ENCODE measurements at regions not wholly inside any gene's neighbourhood (a gene's known extent, or its start where the extent isn't known, plus 50 kb on each side); places are given as distances from the start of the nearest gene placed in this dataset.

DNA sequence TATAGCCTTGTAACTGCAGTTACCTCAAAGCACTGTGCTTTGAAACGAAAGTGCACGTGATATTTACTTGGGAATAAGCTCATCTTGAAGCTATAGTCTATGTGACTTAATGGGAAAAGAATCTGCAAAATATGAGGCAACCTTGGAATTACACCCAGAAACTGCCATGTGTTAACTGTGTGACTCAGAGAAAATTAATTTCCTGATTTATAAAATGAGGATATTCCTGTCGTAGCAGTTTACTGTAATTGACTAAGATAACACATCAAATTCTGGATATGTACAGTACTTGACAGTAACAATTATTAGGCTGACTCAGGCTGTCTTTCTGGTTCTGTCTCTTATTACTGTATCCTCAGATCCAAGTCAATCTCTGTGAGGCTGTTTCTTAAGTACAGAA is 1079.9 kb upstream of the ACO1 start (continued):
- TF ChIP-seq SP1 (IDR thresholded peaks at IDR 0.05; ENCODE audit: low read depth): peak; percentile 32; the same call in 1 of the 2 replicates
- TF ChIP-seq POLR2A (IDR thresholded peaks at IDR 0.05; ENCODE audit: borderline replicate concordance, extremely low read depth, insufficient read depth, insufficient read length): no peak

DNA sequence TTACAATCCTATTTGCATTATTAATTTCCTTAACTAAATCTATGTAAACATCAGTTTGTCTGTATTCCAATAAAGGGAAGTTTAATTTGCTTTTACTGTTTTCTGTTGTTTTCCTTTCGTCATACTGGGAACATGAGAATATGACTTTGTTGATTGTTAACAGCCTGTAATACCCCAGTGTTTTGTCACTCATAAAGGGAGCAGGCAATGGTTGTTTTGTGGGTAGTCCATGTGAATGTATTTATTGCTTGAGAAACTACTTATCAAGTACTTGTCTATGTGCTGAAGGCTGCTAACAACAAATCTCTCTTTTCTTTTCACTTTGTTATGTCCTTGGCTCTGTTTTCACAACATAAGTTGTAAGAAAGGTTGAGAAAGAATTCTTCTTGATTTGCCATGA is 1070.2 kb upstream of the ACO1 start:
- no peak overlapping the region for H3K9ac ChIP-seq (ENCODE audit: low read length)
- DNase-seq (ENCODE audit: low read depth, low spot score): no peak
- H3K9me2 ChIP-seq (ENCODE audit: insufficient read depth): no peaks in the 10 kb centered on the region
- no peaks in the 10 kb centered on the region for H3K4me1 ChIP-seq (ENCODE audit: control insufficient read depth in 1 of 2, insufficient read depth in 2 of 2, low read length in 2 of 2)
- ChIA-PET RAD21 (ENCODE audit: low non-redundant PET in 1 of 2, low total read pairs in 2 of 2, uncharacterized antibody in 2 of 2, unreplicated experiment in 2 of 2) (no interaction called here), POLR2A (no interaction called here), CTCF (no interaction called here)
- no TSS peak for BruUV-seq (replicated peaks)
- TF ChIP-seq RAD21 (IDR thresholded peaks at IDR 0.05; ENCODE audit: low read depth) (no peak), ELF1 (IDR thresholded peaks at IDR 0.05; ENCODE audit: borderline replicate concordance, low read depth) (no peak), EZH2 (IDR thresholded peaks at IDR 0.05) (no peak), EZH2phosphoT487 (IDR thresholded peaks at IDR 0.05; ENCODE audit: borderline replicate concordance) (no peak), TCF7L2 (IDR thresholded peaks at IDR 0.05; ENCODE audit: borderline replicate concordance, extremely low read depth, insufficient read depth, insufficient read length) (no peak), EGR1 (IDR thresholded peaks at IDR 0.05; ENCODE audit: low read depth) (no peak), SP1 (IDR thresholded peaks at IDR 0.05; ENCODE audit: low read depth) (no peak), SIN3A (IDR thresholded peaks at IDR 0.05; ENCODE audit: low read depth) (no peak), YY1 (IDR thresholded peaks at IDR 0.05; ENCODE audit: extremely low read depth, insufficient replicate concordance, low read depth, low read length) (no peak), POLR2AphosphoS5 (IDR thresholded peaks at IDR 0.05; ENCODE audit: low read depth, low read length) (no peak), SRF (IDR thresholded peaks at IDR 0.05; ENCODE audit: low read depth) (no peak), ZNF274 (IDR thresholded peaks at IDR 0.05; ENCODE audit: low read depth, low read length) (no peak), FOSL1 (IDR thresholded peaks at IDR 0.05; ENCODE audit: low read depth) (no peak)
- TF ChIP-seq, protein P1, sequence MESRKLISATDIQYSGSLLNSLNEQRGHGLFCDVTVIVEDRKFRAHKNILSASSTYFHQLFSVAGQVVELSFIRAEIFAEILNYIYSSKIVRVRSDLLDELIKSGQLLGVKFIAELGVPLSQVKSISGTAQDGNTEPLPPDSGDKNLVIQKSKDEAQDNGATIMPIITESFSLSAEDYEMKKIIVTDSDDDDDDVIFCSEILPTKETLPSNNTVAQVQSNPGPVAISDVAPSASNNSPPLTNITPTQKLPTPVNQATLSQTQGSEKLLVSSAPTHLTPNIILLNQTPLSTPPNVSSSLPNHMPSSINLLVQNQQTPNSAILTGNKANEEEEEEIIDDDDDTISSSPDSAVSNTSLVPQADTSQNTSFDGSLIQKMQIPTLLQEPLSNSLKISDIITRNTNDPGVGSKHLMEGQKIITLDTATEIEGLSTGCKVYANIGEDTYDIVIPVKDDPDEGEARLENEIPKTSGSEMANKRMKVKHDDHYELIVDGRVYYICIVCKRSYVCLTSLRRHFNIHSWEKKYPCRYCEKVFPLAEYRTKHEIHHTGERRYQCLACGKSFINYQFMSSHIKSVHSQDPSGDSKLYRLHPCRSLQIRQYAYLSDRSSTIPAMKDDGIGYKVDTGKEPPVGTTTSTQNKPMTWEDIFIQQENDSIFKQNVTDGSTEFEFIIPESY (IDR thresholded peaks at IDR 0.05; ENCODE audit: extremely low read depth, insufficient replicate concordance, low read length): no peak
- TF ChIP-seq, protein P2, sequence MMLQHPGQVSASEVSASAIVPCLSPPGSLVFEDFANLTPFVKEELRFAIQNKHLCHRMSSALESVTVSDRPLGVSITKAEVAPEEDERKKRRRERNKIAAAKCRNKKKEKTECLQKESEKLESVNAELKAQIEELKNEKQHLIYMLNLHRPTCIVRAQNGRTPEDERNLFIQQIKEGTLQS (IDR thresholded peaks at IDR 0.05): no peak
- TF ChIP-seq, protein P3, sequence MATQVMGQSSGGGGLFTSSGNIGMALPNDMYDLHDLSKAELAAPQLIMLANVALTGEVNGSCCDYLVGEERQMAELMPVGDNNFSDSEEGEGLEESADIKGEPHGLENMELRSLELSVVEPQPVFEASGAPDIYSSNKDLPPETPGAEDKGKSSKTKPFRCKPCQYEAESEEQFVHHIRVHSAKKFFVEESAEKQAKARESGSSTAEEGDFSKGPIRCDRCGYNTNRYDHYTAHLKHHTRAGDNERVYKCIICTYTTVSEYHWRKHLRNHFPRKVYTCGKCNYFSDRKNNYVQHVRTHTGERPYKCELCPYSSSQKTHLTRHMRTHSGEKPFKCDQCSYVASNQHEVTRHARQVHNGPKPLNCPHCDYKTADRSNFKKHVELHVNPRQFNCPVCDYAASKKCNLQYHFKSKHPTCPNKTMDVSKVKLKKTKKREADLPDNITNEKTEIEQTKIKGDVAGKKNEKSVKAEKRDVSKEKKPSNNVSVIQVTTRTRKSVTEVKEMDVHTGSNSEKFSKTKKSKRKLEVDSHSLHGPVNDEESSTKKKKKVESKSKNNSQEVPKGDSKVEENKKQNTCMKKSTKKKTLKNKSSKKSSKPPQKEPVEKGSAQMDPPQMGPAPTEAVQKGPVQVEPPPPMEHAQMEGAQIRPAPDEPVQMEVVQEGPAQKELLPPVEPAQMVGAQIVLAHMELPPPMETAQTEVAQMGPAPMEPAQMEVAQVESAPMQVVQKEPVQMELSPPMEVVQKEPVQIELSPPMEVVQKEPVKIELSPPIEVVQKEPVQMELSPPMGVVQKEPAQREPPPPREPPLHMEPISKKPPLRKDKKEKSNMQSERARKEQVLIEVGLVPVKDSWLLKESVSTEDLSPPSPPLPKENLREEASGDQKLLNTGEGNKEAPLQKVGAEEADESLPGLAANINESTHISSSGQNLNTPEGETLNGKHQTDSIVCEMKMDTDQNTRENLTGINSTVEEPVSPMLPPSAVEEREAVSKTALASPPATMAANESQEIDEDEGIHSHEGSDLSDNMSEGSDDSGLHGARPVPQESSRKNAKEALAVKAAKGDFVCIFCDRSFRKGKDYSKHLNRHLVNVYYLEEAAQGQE (IDR thresholded peaks at IDR 0.05; ENCODE audit: low read depth): no peak
- intact Hi-C loops (cut with micrococcal nuclease): no loop called here
- H2AFZ ChIP-seq (ENCODE audit: low read depth, low read length, poor library complexity, severe bottlenecking): no peak overlapping the region
- H3K36me3 ChIP-seq (ENCODE audit: control insufficient read depth in 1 of 2, insufficient read depth in 2 of 2, low read length in 2 of 2): no peaks in the 10 kb centered on the region
- ATAC-seq: no peak
- H3K27ac ChIP-seq (ENCODE audit: low read depth, low read length): no peak overlapping the region
- H3K79me2 ChIP-seq (ENCODE audit: insufficient read depth, low read length): no peaks in the 10 kb centered on the region
- H4K20me1 ChIP-seq (ENCODE audit: insufficient read depth): no peaks in the 10 kb centered on the region
- H3K4me3 ChIP-seq (replicated peaks in 1 of 2; ENCODE audit: low read depth in 1 of 2, low read length in 2 of 2): no peak overlapping the region
- H3K4me2 ChIP-seq (ENCODE audit: low read length): no peak overlapping the region
- no peaks in the 10 kb centered on the region for H3K9me3 ChIP-seq (ENCODE audit: control insufficient read depth in 1 of 2, insufficient read depth in 1 of 2, low read depth in 1 of 2, low read length in 2 of 2)
- H3K27me3 ChIP-seq (ENCODE audit: insufficient read depth, low read length): no peaks in the 10 kb centered on the region
